ENCODE measurements at regions not wholly inside any gene's neighbourhood (a gene's known extent, or its start where the extent isn't known, plus 50 kb on each side); places are given as distances from the start of the nearest gene placed in this dataset.
"Not testable (repeated sequence)": the region's sequence is repeated elsewhere in the genome, so short reads cannot be mapped to it uniquely, and the experiment has no call there.

- in situ Hi-C loops (cut with HindIII; ENCODE audit: extremely low pct_ligation_motif_present, low pct_unique_long_range_greater_than_20kb) = no loop called here
These were observed 824.9 kb downstream of the RAPGEF2 start for GRCh38 chr4:159927781-159928180.

GRCh38 chr4:159934602-159935001 is 831.7 kb downstream of the RAPGEF2 start:
- H3K27me3 ChIP-seq (ENCODE audit: control insufficient read depth in 1 of 2, insufficient read depth in 2 of 2, low read length in 2 of 2); BruUV-seq (replicated peaks); DNase-seq (ENCODE audit: low spot score); intact Hi-C loops (cut with micrococcal nuclease; ENCODE audit: unreplicated experiment); H3K4me3 ChIP-seq (replicated peaks in 1 of 3; ENCODE audit: insufficient read depth in 1 of 3, low read depth in 2 of 3, low read length in 3 of 3); POLR2A ChIA-PET; ATAC-seq; FAIRE-seq; H3K36me3 ChIP-seq (replicated peaks in 1 of 2; ENCODE audit: control insufficient read depth in 1 of 2, insufficient read depth in 2 of 2, low read length in 2 of 2); H3K9ac ChIP-seq (ENCODE audit: insufficient read depth, low read depth, low read length); H3K4me1 ChIP-seq (ENCODE audit: insufficient read depth, low read length); H3K79me2 ChIP-seq (ENCODE audit: insufficient read depth, low read length); H2AFZ ChIP-seq (ENCODE audit: low read length); in situ Hi-C loops (cut with HindIII; ENCODE audit: extremely low pct_ligation_motif_present, low pct_unique_long_range_greater_than_20kb); H3K9me3 ChIP-seq (ENCODE audit: low read length); H3K4me2 ChIP-seq (ENCODE audit: low read depth, low read length); H4K20me1 ChIP-seq (ENCODE audit: insufficient read depth, low read length); CTCF ChIA-PET (ENCODE audit: low intra/inter-chr PET ratio, low total read pairs); H3K27ac ChIP-seq (ENCODE audit: extremely low read length, insufficient read depth, low read length): not testable (repeated sequence)
- WGBS (ENCODE audit: low lambda C conversion rate) = 0% methylated on average over 1 of the region's 8 CpGs

More at GRCh38 chr4:159927781-159928180, 824.9 kb downstream of the RAPGEF2 start:
- POLR2A ChIA-PET = no interaction called here
- no peaks in the 10 kb centered on the region for H3K79me2 ChIP-seq (ENCODE audit: insufficient read depth, low read length)
- CTCF ChIA-PET (ENCODE audit: low intra/inter-chr PET ratio, low total read pairs) = no interaction called here
- H3K4me2 ChIP-seq (ENCODE audit: low read depth, low read length) = no peak overlapping the region
- no TSS peak for BruUV-seq (replicated peaks)
- no peak overlapping the region for H2AFZ ChIP-seq (ENCODE audit: low read length)
- no peak for DNase-seq (ENCODE audit: low spot score)
- ATAC-seq = no peak
- no peak overlapping the region for H3K9ac ChIP-seq (ENCODE audit: insufficient read depth, low read depth, low read length)
- WGBS (ENCODE audit: low lambda C conversion rate) = 32% methylated on average over 6 of the region's 6 CpGs
- no peak overlapping the region for H3K4me3 ChIP-seq (replicated peaks in 1 of 3; ENCODE audit: insufficient read depth in 1 of 3, low read depth in 2 of 3, low read length in 3 of 3)
- no peaks in the 10 kb centered on the region for H3K27me3 ChIP-seq (ENCODE audit: control insufficient read depth in 1 of 2, insufficient read depth in 2 of 2, low read length in 2 of 2)
- peaks cover 29% of the 10 kb centered on the region; the same call in 1 of the 2 replicates for H3K9me3 ChIP-seq (ENCODE audit: low read length)
- no peaks in the 10 kb centered on the region for H3K36me3 ChIP-seq (replicated peaks in 1 of 2; ENCODE audit: control insufficient read depth in 1 of 2, insufficient read depth in 2 of 2, low read length in 2 of 2)
- no peaks in the 10 kb centered on the region for H3K4me1 ChIP-seq (ENCODE audit: insufficient read depth, low read length)
- intact Hi-C loops (cut with micrococcal nuclease; ENCODE audit: unreplicated experiment) = no loop called here
- no peak overlapping the region for H3K27ac ChIP-seq (ENCODE audit: extremely low read length, insufficient read depth, low read length)
- H4K20me1 ChIP-seq (ENCODE audit: insufficient read depth, low read length) = no peaks in the 10 kb centered on the region
- no peak for FAIRE-seq
- no peak for TF ChIP-seq KLF6 (CRISPR knock-in tag; IDR thresholded peaks at IDR 0.05)
- TF ChIP-seq TRAFD1 (CRISPR knock-in tag; IDR thresholded peaks at IDR 0.05; ENCODE audit: borderline replicate concordance) = no peak
- no peak for TF ChIP-seq ZNF136 (CRISPR knock-in tag; IDR thresholded peaks at IDR 0.05; ENCODE audit: low read depth)
- no peak for TF ChIP-seq MZF1 (CRISPR knock-in tag; IDR thresholded peaks at IDR 0.05; ENCODE audit: borderline replicate concordance)
